Loucy (cell line): ENCODE measurements at regions not wholly inside any gene's neighbourhood (a gene's known extent, or its start where the extent isn't known, plus 50 kb on each side); places are given as distances from the start of the nearest gene placed in this dataset.

Experiments used
- CTCF ChIP-seq: fragments of 200-600 bp; sonication (generic); conservative IDR thresholded peaks from 2 replicates; pipeline ENCODE4 v1.5.1; 2014; ENCODE audit warnings: mild to moderate bottlenecking, antibody characterized with exemption, low read length
- EZH2phosphoT487 ChIP-seq: fragments of 200-600 bp; IDR thresholded peaks from 2 replicates; pipeline ENCODE4 v1.6.1; 2018; ENCODE audit warnings: antibody characterized with exemption, mild to moderate bottlenecking, moderate library complexity, borderline replicate concordance

DNA sequence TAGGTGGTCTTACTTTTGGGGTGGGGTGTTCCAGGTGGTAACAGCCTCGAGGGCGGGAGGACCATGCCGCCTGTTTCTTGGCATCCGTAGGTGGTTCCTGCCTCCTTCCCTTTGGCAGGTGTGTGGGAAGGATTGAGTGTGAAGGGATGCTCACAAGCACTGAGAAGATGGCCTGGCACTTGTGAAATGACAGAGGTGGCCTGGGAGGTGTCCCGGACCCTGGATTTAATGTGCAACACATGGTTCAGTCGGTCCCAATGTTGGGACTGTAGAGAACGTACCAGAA lies 165.8 kb upstream of the FOXF1 start:
- TF ChIP-seq CTCF (no peak), EZH2phosphoT487 (no peak)
